ENCODE measurements at regions not wholly inside any gene's neighbourhood (a gene's known extent, or its start where the extent isn't known, plus 50 kb on each side); places are given as distances from the start of the nearest gene placed in this dataset.

GRCh38 chr6:139747154-139747553 lies 372.7 kb upstream of the CITED2 start:
- no peak for DNase-seq (ENCODE audit: low read depth)
- H3K4me3 ChIP-seq (ENCODE audit: low read depth, low read length): no peak overlapping the region
- no peak for TF ChIP-seq CTCF (IDR thresholded peaks at IDR 0.05; ENCODE audit: low read depth, low read length, missing control alignments)
- in situ Hi-C loops (cut with HindIII; ENCODE audit: low sequenced_read_pairs): no loop called here

- no peak for DNase-seq (ENCODE audit: low read depth)
- no peak overlapping the region for H3K4me3 ChIP-seq (ENCODE audit: low read depth, low read length)
- TF ChIP-seq CTCF (IDR thresholded peaks at IDR 0.05; ENCODE audit: low read depth, low read length, missing control alignments): no peak
- in situ Hi-C loops (cut with HindIII; ENCODE audit: low sequenced_read_pairs): no loop called here
Observed at GRCh38 chr6:139744891-139745290, 370.4 kb upstream of the CITED2 start.

GRCh38 chr6:139743664-139744437 lies 369.4 kb upstream of the CITED2 start:
- in situ Hi-C loops (cut with HindIII; ENCODE audit: low sequenced_read_pairs): no loop called here
- no peak for TF ChIP-seq CTCF (IDR thresholded peaks at IDR 0.05; ENCODE audit: low read depth, low read length, missing control alignments)
- no peak overlapping the region for H3K4me3 ChIP-seq (ENCODE audit: low read depth, low read length)
- DNase-seq (ENCODE audit: low read depth): peak; percentile 83

- no peak for DNase-seq (ENCODE audit: low read depth)
- in situ Hi-C loops (cut with HindIII; ENCODE audit: low sequenced_read_pairs): no loop called here
- H3K4me3 ChIP-seq (ENCODE audit: low read depth, low read length): no peak overlapping the region
- TF ChIP-seq CTCF (IDR thresholded peaks at IDR 0.05; ENCODE audit: low read depth, low read length, missing control alignments): no peak
Observed at GRCh38 chr6:139742671-139743070, 368.2 kb upstream of the CITED2 start.

- no peak for TF ChIP-seq CTCF (IDR thresholded peaks at IDR 0.05; ENCODE audit: low read depth, low read length, missing control alignments)
- in situ Hi-C loops (cut with HindIII; ENCODE audit: low sequenced_read_pairs): no loop called here
- no peak overlapping the region for H3K4me3 ChIP-seq (ENCODE audit: low read depth, low read length)
- no peak for DNase-seq (ENCODE audit: low read depth)
Observed at GRCh38 chr6:139738801-139739455, 364.5 kb upstream of the CITED2 start.

- DNase-seq (ENCODE audit: low read depth): no peak
- in situ Hi-C loops (cut with HindIII; ENCODE audit: low sequenced_read_pairs): no loop called here
- TF ChIP-seq CTCF (IDR thresholded peaks at IDR 0.05; ENCODE audit: low read depth, low read length, missing control alignments): no peak
- no peak overlapping the region for H3K4me3 ChIP-seq (ENCODE audit: low read depth, low read length)
Observed at GRCh38 chr6:139736325-139736906, 362.0 kb upstream of the CITED2 start.
